Stimulated activated CD4-positive, alpha-beta T cell treated with anti-CD3 and anti-CD28 coated beads, Interleukin-1b, Interleukin-23, amount 100 ng/mL, for 24 hours (primary cell): ENCODE measurements at regions not wholly inside any gene's neighbourhood (a gene's known extent, or its start where the extent isn't known, plus 50 kb on each side); places are given as distances from the start of the nearest gene placed in this dataset.

Experiments used
- DNase-seq, 4 experiments: peaks; one replicate each; pipeline ENCODE4 v3.0.0-alpha.2; 2020; ENCODE audit warnings: low read depth in 4 of 4, low spot score in 1 of 4

DNA sequence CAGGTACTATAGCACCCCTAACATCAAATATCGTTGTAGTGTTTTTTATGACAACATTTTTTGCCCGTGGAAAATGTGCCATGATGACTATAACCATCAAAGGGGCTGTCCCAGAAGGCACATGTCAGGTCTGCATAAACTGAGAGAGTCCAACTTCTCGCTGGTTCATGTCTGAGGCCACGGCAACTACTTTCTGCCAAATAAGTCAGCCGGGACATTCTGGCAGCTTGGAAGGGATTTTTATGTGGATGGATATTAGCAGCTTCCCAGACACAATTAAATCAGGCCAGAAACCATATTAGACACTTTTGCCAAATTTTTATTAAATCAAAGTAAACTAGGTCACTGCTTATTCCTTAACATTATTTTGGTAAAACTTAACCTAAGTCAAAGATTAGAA lies 477.4 kb upstream of the FZD8 start:
- no peak for DNase-seq

DNA sequence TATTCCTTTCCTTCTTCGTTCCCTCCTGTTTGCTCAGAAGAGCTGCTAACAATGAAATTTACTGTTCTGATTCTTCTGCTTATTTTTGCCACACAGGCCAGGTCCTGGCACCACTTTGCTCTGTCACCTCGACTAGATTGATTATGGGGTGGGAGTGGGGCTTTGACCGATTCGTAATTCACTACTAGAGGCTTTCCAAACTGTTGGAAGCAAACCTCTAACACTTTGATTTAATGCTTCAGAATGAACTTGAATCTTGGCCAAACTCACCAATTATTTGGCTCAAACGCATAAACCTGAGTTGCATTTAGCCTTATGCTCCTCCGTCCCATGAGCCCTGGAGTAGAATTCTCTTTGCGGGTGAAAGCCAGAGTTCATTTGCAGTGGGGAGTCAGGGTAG lies 476.2 kb upstream of the FZD8 start:
- no peak for DNase-seq

DNA sequence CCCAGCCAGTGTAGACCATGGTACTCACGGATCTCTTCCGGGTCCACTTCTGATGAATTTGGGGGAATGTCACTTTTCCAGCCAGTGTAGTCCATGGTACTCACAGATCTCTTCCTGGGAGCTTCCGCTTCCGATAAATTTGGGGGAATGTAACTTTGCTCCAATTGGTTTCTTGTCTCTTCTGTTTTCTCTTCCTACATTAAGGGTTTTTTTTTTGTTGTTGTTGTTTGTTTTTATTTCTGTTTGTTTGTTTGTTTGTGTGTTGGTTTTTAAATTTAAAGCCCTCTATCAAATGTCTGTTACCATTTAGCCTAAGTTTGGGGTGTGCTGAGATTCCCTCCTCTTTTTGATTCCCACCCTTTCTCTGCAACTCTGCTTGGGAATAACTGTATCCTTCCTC lies 475.8 kb upstream of the FZD8 start:
- DNase-seq = no peak

GRCh38 chr10:36117231-36117630 lies 475.1 kb upstream of the FZD8 start:
- no peak for DNase-seq

DNA sequence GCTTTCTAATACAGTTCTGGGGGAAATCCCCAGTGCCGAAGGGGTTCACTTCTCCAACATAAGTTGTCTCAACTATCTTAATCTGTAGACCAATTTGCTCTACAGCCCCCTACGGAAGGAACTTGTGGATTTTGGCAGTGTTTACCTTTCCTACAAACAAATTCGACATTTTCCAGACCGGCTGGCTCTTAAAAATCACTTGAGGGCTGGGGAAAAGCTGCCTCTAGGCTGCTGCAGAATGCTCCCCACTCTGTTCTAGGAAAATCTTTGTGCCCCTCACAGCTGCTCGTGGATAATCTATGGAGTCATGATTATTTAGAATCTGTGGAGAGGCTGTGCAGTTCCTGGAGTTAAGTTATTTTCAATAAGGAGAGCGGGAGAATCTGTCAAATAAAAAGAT lies 474.6 kb upstream of the FZD8 start:
- no peak for DNase-seq

GRCh38 chr10:36116040-36116439 lies 473.9 kb upstream of the FZD8 start:
- DNase-seq = no peak

GRCh38 chr10:36115364-36115763 lies 473.3 kb upstream of the FZD8 start:
- no peak for DNase-seq

DNA sequence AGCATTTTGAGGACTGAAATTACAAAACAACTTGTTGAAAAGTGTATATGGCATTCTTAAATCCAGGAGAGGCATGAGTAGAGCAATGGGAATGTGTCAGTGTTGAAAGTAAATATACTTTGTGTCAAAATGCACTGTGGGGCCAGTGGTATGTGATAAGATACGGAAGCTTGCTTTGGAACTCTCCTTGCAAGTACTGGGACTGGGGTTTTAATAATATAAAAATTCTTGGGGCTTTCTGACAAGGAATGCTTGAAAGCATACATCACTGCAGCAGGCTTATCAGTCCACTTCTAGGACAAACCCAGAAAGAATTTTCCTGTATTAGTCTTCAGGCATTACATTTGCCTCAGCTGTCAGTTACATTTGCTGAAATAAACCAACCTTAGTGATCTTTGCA lies 472.8 kb upstream of the FZD8 start:
- DNase-seq = no peak

DNA sequence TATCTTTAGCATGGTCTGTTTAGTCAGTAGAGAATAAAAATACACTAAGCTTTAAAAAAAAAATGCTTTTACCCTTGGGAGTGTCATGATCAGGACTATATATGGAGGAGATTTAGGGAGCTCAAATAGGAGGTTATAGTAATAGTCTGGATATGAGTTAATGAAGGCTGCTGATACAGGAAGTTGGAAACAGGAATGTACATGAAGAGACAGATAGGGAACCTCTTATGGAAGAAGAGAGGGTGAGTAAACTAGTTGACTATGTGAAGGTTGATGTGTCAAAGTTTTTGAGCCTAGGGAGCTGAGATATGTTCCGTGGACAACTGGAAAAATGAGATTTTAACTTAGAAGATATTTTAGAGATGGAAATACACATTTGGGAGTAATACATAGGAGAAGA lies 472.0 kb upstream of the FZD8 start:
- DNase-seq = no peak

- DNase-seq = no peak
These were observed 469.6 kb upstream of the FZD8 start for GRCh38 chr10:36111676-36112075.

DNA sequence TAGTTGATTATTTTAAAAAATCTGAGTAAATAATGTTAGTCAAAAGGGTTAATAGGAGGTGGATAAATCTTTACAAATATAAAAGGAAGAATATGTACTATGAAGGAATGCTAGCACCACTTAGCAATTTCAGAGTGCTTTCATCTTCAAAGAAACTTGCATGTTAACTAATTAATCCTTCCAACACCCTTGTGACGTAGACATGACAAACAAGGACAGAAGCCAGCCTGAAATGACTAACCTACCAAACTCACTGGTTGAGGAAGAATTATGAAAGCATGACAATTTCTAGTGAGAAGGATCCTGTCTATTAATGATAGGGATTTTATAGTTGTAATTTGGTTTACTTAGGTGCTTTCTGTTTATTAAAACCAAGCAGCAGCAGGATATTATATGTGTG lies 468.0 kb upstream of the FZD8 start:
- no peak for DNase-seq

GRCh38 chr10:36109399-36110023 lies 467.4 kb upstream of the FZD8 start:
- DNase-seq = no peak

DNA sequence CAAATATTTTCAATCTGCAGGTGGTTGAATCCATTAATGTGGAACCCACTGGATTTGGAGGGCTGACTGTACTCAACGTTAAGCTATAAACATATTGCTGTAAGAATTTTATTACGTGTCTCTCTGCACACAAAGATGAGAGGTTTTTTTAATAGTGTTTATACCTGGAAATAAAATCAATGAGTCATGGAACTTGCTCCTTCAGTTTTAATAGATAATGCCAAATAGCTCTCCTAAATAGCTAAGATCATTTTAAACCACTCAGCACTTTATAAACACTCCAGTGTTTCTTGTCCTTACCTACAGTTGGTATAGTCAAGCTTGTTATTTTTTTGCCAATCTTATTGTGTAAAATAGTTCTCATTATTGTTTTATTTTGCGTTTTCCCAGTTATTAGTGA lies 455.6 kb upstream of the FZD8 start:
- DNase-seq = no peak

DNA sequence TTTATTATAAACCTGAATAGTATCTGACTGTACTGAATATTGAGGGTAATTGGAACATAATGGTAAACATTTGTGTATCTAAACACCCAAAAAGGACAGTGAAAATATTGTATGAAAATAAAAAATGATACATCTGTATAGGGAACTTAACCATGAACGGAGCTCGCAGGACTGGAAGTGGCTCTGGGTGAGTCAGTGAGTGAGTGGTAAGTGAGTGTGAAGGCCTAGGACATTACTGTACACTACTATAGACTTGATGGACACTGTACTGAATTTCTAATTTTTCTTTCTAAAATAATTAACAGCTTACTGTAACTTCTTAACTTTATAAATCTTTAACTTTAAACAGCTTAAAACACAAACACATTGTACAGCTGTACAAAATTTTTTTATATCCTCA lies 454.5 kb upstream of the FZD8 start:
- no peak for DNase-seq

DNA sequence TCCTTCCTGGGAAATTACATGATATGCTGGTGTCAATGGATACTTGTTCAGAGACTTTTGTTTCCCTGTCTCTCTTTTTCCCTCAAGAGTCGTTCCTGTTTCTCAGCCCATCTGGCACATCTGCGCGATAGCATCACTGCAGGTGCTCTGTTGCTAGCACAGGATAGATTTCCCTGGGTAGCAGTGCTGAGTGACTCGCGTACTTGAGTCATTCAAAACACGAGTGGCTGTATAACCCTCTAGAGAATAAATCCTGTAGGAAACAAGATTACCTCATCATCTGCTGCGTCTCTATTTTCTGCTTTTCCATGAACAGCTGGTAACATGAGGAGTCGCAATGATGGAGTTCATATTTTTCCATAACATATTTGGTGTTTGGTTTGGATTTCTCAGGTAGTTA lies 452.0 kb upstream of the FZD8 start:
- no peak for DNase-seq

DNA sequence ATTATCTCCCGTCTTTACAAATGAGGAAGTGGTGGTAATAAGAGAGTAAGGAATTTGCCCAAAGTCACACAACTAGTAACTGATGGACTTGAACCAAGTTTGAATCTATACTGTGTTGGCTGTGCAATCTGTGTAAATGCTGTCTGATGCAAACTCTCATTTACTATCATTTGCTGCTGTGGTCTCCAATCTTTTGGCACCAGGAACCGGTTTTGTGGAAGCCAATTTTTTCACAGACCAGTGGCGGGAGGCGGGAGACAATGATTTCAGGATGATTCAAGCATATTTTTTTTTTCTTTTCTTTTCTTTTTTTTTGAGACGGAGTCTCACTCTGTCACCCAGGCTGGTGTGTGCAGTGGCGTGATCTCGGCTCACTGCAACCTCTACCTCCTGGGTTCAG lies 450.0 kb upstream of the FZD8 start:
- DNase-seq = no peak

GRCh38 chr10:36091007-36091406 lies 448.9 kb upstream of the FZD8 start:
- no peak for DNase-seq

DNA sequence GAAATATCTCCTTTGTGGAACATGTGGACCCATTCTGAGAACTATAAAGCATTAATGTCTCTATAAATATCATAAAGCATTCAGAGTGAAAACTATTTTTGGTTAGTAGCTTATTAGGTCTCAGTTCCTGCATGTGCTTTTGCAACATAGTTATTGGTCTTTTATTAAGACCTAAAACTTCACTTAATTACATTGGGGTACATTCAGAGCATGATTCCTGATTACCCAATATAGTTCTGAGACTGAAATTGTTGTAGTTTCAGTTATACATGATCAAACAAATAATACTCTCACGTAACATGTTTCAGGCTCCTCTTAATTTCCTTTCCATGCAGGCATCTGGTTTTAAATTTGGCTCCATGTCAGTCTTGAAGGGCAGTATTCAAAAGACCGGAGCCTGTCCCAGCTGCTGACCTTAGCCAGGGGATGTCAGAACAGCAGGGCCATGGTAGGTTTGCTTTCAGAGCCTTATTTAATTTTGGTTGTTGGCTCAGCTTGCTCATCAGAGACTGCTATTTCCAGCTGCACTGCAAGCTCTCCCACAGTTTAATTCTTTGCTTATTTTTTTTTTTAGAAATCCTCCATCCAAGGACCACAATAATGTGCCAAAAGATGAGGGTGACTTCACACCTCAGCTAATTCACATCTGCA lies 447.8 kb upstream of the FZD8 start:
- no peak for DNase-seq

DNA sequence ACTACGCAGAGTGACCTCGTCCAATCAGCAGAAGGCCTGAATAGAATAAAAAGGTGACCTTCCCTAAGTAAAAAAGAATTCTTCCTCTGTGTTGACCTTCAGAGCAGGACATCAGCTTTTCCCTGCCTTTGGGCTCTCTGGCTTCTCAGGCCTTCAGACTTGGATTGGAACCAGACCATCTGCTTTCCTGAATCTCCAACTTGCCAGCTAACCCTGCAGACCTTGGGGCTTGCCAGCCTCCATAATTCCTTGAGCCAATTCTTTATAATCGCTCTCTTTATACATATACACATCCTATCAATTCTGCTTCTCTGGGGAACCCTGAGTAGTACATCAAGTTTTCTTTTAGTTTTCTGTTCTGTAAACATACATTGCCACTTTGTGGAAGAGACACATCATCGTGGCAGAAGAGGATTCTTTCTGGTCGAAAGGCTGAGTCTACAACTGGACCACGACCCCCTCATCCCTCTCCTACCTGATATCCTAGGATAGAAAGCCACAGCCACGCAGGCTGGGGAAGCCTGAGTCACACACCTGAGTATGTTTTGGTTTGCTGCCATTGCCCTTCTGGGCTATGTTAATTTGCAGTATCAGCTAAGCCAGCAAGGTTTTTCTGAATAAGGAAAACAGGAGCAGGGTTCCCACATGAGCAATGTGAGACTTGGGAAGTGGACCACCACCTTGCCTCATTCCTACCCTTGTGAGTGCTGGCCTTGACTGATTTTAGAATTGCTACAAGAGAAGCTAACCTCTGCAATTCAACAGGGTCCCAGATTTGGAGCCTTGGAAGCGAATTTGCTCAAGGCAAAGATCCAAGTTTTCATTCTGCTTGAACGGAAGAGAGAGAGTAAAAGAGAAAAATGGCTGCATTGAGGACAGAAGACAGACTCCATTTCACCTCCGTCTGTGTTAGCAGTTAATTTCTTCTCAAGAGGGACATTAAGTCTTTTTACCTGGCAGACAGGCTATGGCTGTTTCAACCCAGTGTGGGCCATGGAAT lies 445.2 kb upstream of the FZD8 start:
- no peak for DNase-seq

DNA sequence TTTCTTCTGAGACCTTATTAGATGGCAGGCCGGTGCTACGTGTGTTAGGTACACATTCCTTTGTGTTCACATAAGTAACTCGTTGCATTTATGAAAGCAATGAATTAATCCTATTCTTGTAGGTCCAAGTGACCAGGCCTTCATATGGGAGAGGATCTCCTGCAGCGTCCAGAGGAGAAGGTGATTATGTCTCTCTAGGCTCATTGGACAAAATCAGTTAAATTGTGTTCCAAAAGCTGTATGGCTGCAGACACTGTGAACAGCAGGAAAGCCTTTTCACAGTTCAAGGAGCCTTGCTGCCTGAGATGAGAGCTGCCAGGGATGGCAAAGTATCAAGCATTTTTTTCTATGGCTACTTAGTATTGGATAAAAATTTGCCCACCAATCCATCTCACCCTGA lies 433.1 kb upstream of the FZD8 start:
- DNase-seq = no peak

- no peak for DNase-seq
These were observed 431.8 kb upstream of the FZD8 start for GRCh38 chr10:36073796-36074345.

DNA sequence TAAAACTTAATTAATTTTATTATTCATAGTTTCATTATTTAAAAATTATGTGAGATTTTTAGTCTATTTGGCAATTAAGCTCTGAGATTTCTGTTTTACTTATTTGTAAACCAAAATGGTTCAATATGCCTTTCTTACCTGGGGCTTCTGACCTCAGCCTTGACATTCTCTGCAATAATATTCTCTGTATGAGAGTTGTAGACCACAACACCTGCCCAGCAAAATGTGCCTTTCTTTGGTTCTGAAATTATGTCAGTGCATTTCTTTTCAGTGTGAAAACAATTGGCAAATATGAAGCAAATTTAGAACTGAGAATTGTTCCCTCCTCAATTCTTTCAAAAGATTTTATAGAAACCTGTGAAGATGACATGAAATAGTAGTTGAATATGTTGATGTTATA lies 426.4 kb upstream of the FZD8 start:
- no peak for DNase-seq
